GM12878 (cell line): ENCODE measurements at regions not wholly inside any gene's neighbourhood (a gene's known extent, or its start where the extent isn't known, plus 50 kb on each side); places are given as distances from the start of the nearest gene placed in this dataset. TPM values are rescaled to one million over a fixed set of nuclear protein-coding genes. Genes with fewer than 3 reads are reported as not detected.

Experiments
- ATAC-seq: fragments of 200-7000 bp; cut with Tn5 transposase; 3 replicates; pipeline ENCODE4 v1.9.1; 2020; ENCODE audit warnings: mild to moderate bottlenecking, moderate library complexity
- BruUV-seq: library from RNA; stranded (reverse); fragments of 400-500 nt; replicated peaks from 2 replicates; lab custom pipeline; 2021; lab: Mats Ljungman, UMichigan
- CTCF ChIA-PET: fragments of 300-600 bp; sonication (Branson Sonifier 250); formaldehyde crosslinking; extraction: SDS; loops from one replicate; lab custom pipeline; 2021; ENCODE audit warnings: inconsistent platforms; lab: Yijun Ruan, JAX
- POLR2A ChIA-PET: fragments of 350-600 bp; formaldehyde crosslinking; extraction: SDS; loops from one replicate; lab custom pipeline; 2021; ENCODE audit warnings: inconsistent platforms; lab: Charles Lee
- RAD21 ChIA-PET: fragments of 300-600 bp; sonication (Branson Sonifier 250); formaldehyde crosslinking; loops from one replicate; lab custom pipeline; 2023; ENCODE audit warnings: antibody characterized with exemption; ENCODE audit not compliant: unreplicated experiment; lab: Charles Lee
- SMC1A ChIA-PET: fragments of 300-600 bp; sonication (Branson Sonifier 250); formaldehyde crosslinking; loops from one replicate; lab custom pipeline; 2023; ENCODE audit not compliant: unreplicated experiment, uncharacterized antibody; lab: Charles Lee
- DNase-seq: peaks from one replicate; pipeline ENCODE4 v3.0.0-alpha.2; 2011; ENCODE audit warnings: low read depth, low spot score
- FAIRE-seq: peaks from 3 replicates; lab custom pipeline; 2011; peaks lifted over from hg19 to GRCh38; lab: Jason Lieb, UNC
- H2AFZ ChIP-seq: 2 replicates; pipeline ENCODE4 v1.6.0; 2011; ENCODE audit warnings: low read depth, low read length, control low read depth; ENCODE audit not compliant: control insufficient read depth
- H3K27ac ChIP-seq: 2 replicates; pipeline ENCODE4 v1.5.1; 2011; ENCODE audit warnings: control low read depth; ENCODE audit not compliant: control insufficient read depth, insufficient read depth
- H3K27me3 ChIP-seq, 2 experiments: replicated peaks in 1 of 2; 2 replicates each; pipeline versions ENCODE4 v1.6.0 to v1.6.1; 2011; ENCODE audit warnings: low read length in 1 of 2; ENCODE audit not compliant: control insufficient read depth in 2 of 2, insufficient read depth in 2 of 2
- H3K36me3 ChIP-seq, 2 experiments: 2 replicates each; pipeline ENCODE4 v1.5.1; 2011; ENCODE audit warnings: low read length in 1 of 2; ENCODE audit not compliant: control insufficient read depth in 2 of 2, insufficient read depth in 2 of 2
- H3K4me1 ChIP-seq: 2 replicates; pipeline ENCODE4 v1.6.1; 2011; ENCODE audit warnings: mild to moderate bottlenecking, low read length, moderate library complexity, mixed read lengths; ENCODE audit not compliant: control insufficient read depth, insufficient read depth
- H3K4me2 ChIP-seq: 2 replicates; pipeline ENCODE4 v1.6.0; 2011; ENCODE audit warnings: control low read depth; ENCODE audit not compliant: control insufficient read depth, insufficient read depth
- H3K4me3 ChIP-seq: fragments of 200-600 bp; sonication (generic); 2 replicates; pipeline ENCODE4 v1.5.1; 2016
- H3K79me2 ChIP-seq: 2 replicates; pipeline ENCODE4 v1.6.0; 2011; ENCODE audit warnings: low read length; ENCODE audit not compliant: control insufficient read depth, insufficient read depth
- H3K9ac ChIP-seq: 2 replicates; pipeline ENCODE4 v1.8.0; 2011; ENCODE audit warnings: low read length, control low read depth, mixed read lengths; ENCODE audit not compliant: control insufficient read depth, insufficient read depth
- H3K9me3 ChIP-seq: replicated peaks from 3 replicates; pipeline ENCODE4 v1.5.1; 2011; ENCODE audit warnings: mild to moderate bottlenecking, low read length; ENCODE audit not compliant: control insufficient read depth, insufficient read depth
- H4K20me1 ChIP-seq: 2 replicates; pipeline ENCODE4 v1.6.0; 2011; ENCODE audit not compliant: control insufficient read depth, insufficient read depth
- ATF7 ChIP-seq: fragments of 450-650 bp; IDR thresholded peaks from 2 replicates; pipeline ENCODE4 v1.6.1; 2016; ENCODE audit warnings: low read depth, mild to moderate bottlenecking
- DPF2 ChIP-seq: fragments of 450-650 bp; IDR thresholded peaks from 2 replicates; pipeline ENCODE4 v1.6.1; 2017; ENCODE audit warnings: mild to moderate bottlenecking
- HCFC1 ChIP-seq: fragments of 150-350 bp; IDR thresholded peaks from 2 replicates; pipeline ENCODE4 v1.6.1; 2014; ENCODE audit warnings: low read length
- LARP7 ChIP-seq: fragments of 450-650 bp; IDR thresholded peaks from 2 replicates; pipeline ENCODE4 v1.6.1; 2017; ENCODE audit warnings: mild to moderate bottlenecking
- MAX ChIP-seq: IDR thresholded peaks from 2 replicates; pipeline ENCODE4 v1.6.1; 2012; ENCODE audit warnings: low read depth, low read length, improper control_type of control experiment
- MXI1 ChIP-seq: fragments of 150-350 bp; IDR thresholded peaks from 2 replicates; pipeline ENCODE4 v1.6.1; 2011; ENCODE audit warnings: low read depth, mild to moderate bottlenecking, inconsistent platforms, low read length, improper control_type of control experiment
- NFYA ChIP-seq: IDR thresholded peaks from 2 replicates; pipeline ENCODE4 v1.6.1; 2011; ENCODE audit warnings: low read depth, mild to moderate bottlenecking, low read length, improper control_type of control experiment, borderline replicate concordance
- RBBP5 ChIP-seq: fragments of 200-600 bp; sonication (generic); conservative IDR thresholded peaks from 2 replicates; pipeline ENCODE4 v1.6.1; 2016
- STAT3 ChIP-seq: IDR thresholded peaks from 2 replicates; pipeline ENCODE4 v1.6.1; 2011; ENCODE audit warnings: low read depth, low read length, improper control_type of control experiment
- TAF1 ChIP-seq: IDR thresholded peaks from 2 replicates; pipeline ENCODE4 v1.6.1; 2011; ENCODE audit warnings: mild to moderate bottlenecking, low read depth, low read length, borderline replicate concordance
- ZNF687 ChIP-seq: fragments of 450-650 bp; IDR thresholded peaks from 2 replicates; pipeline ENCODE4 v1.6.1; 2017; ENCODE audit warnings: mild to moderate bottlenecking, moderate library complexity
- WGBS: methylation state at CpG from one replicate; pipeline ENCODE4 v1.1.6; 2016; ENCODE audit warnings: low lambda C conversion rate; ENCODE audit not compliant: insufficient replicate concordance, insufficient coverage; ENCODE audit errors: missing lambda C conversion rate; 5-methylcytosine and 5-hydroxymethylcytosine counted together
- in situ Hi-C: fragments of 300-500 bp; cut with MboI; formaldehyde crosslinking; loops from 9 replicates; pipeline ENCODE4 v1.14.3; 2018; ENCODE audit warnings: mixed read lengths
- intact Hi-C: fragments of 100-400 bp; cut with micrococcal nuclease; formaldehyde crosslinking; loops from one replicate; pipeline ENCODE4 v1.14.2; 2022; ENCODE audit not compliant: unreplicated experiment
- small RNA-seq: library from RNA; depleted of rRNA; stranded (forward); fragments of <200 nt; gene quantifications from one replicate; pipeline ENCODE3, GENCODE V24; 2014

- no peak for FAIRE-seq
- ChIA-PET RAD21 (no interaction called here), CTCF (interaction anchor here (1.2 kb wide), 1 partner anchor 10 kb away, joined by 4 read pairs; no protein-coding TSS in a partner anchor)
- ATAC-seq: no peak
- 78% methylated on average over 5 of the region's 5 CpGs for WGBS
- Histone ChIP-seq H3K79me2 (no peaks in the 10 kb centered on the region), H3K27ac (no peak overlapping the region), H3K4me3 (no peak overlapping the region), H3K9ac (no peak overlapping the region), H3K4me1 (no peaks in the 10 kb centered on the region), H3K9me3 (peaks cover 2% of the 10 kb centered on the region; the same call in 2 of the 3 replicates)
- BruUV-seq: no TSS peak
- in situ Hi-C loops: no loop called here
- no peak for TF ChIP-seq DPF2
- no peak for TF ChIP-seq LARP7
- TF ChIP-seq ZNF687: no peak
- no peak for TF ChIP-seq MAX
- TF ChIP-seq ATF7: no peak
- no peak for TF ChIP-seq RBBP5
- TF ChIP-seq HCFC1: no peak
- TF ChIP-seq TAF1: no peak
- TF ChIP-seq STAT3: no peak
- no peak for TF ChIP-seq MXI1
- TF ChIP-seq NFYA: no peak
- TF ChIP-seq, all 136 proteins: peak for 0
- Histone ChIP-seq H2AFZ (no peak overlapping the region), H3K27me3 (no peaks in the 10 kb centered on the region), H4K20me1 (no peaks in the 10 kb centered on the region), H3K4me2 (no peak overlapping the region), H3K36me3 (no peaks in the 10 kb centered on the region)
- intact Hi-C loops: no loop called here
- no peak for DNase-seq
- ChIA-PET POLR2A (no interaction called here), SMC1A (no interaction called here)
These were observed 49.9 kb upstream of the VOPP1 start for GRCh38 chr7:55622241-55622640.

Small RNAs in the stretch of these regions (small RNA-seq; reads per million reads assigned to genes)
- gene RNU6-389P: not detected
- not detected for gene SUMO2P3
